ENCODE measurements at regions not wholly inside any gene's neighbourhood (a gene's known extent, or its start where the extent isn't known, plus 50 kb on each side); places are given as distances from the start of the nearest gene placed in this dataset.

DNA sequence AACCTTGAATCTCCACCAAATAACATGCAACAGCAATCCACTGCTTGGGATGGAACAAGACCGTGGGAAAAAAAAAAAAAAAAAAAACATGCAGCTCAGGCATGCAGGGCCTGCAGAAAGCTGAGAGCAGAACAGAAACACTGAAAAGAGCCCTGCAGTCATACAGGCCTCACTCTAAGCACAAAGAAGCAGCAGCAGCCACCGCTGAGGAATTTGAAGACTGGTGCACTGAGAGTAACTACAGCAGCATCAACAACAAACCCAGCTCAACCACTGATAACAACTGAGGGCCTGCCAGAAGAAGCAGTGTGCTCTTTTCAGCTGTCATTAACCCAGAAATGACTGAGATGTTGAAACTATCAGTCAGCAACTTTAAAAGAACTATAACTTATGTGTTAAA, 354.7 kb upstream of the TMTC1 start:
- no peaks in the 10 kb centered on the region for H3K79me2 ChIP-seq (ENCODE audit: control insufficient read depth, insufficient read depth, low read length)
- H3K9ac ChIP-seq (ENCODE audit: control insufficient read depth, extremely low read depth, insufficient read depth, low read length) = no peak overlapping the region
- H2AFZ ChIP-seq (ENCODE audit: control insufficient read depth, low read length) = no peak overlapping the region
- no peak overlapping the region for H3K4me2 ChIP-seq (ENCODE audit: control insufficient read depth, extremely low read depth, insufficient read depth, low read depth, low read length)
- TF ChIP-seq EZH2 (IDR thresholded peaks at IDR 0.05; ENCODE audit: low read length) = no peak
- TF ChIP-seq, protein P1, sequence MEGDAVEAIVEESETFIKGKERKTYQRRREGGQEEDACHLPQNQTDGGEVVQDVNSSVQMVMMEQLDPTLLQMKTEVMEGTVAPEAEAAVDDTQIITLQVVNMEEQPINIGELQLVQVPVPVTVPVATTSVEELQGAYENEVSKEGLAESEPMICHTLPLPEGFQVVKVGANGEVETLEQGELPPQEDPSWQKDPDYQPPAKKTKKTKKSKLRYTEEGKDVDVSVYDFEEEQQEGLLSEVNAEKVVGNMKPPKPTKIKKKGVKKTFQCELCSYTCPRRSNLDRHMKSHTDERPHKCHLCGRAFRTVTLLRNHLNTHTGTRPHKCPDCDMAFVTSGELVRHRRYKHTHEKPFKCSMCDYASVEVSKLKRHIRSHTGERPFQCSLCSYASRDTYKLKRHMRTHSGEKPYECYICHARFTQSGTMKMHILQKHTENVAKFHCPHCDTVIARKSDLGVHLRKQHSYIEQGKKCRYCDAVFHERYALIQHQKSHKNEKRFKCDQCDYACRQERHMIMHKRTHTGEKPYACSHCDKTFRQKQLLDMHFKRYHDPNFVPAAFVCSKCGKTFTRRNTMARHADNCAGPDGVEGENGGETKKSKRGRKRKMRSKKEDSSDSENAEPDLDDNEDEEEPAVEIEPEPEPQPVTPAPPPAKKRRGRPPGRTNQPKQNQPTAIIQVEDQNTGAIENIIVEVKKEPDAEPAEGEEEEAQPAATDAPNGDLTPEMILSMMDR (optimal IDR thresholded peaks at IDR 0.05 in 1 of 3, IDR thresholded peaks at IDR 0.05 in 1 of 3, conservative IDR thresholded peaks at IDR 0.05 in 1 of 3; ENCODE audit: extremely low read depth in 1 of 3, insufficient read depth in 2 of 3, low read length in 3 of 3) = no peak
- H3K9me3 ChIP-seq (ENCODE audit: control insufficient read depth, low read depth, low read length) = no peaks in the 10 kb centered on the region
- no peaks in the 10 kb centered on the region for H4K20me1 ChIP-seq (ENCODE audit: control insufficient read depth, extremely low read depth, insufficient read depth, low read length)
- DNase-seq (ENCODE audit: low read depth, low spot score) = no peak
- FAIRE-seq = no peak
- H3K4me1 ChIP-seq (ENCODE audit: control insufficient read depth, extremely low read depth, insufficient read depth, low read length) = no peaks in the 10 kb centered on the region
- dilution Hi-C loops (cut with MboI; ENCODE audit: extremely low pct_ligation_motif_present, low sequenced_read_pairs) = no loop called here
- no peaks in the 10 kb centered on the region for H3K27me3 ChIP-seq (ENCODE audit: control insufficient read depth, extremely low read depth, insufficient read depth, low read length)
- no peak overlapping the region for H3K4me3 ChIP-seq (ENCODE audit: control insufficient read depth in 2 of 3, extremely low read depth in 1 of 3, insufficient read depth in 2 of 3, low read depth in 1 of 3, low read length in 3 of 3)
- H3K27ac ChIP-seq (ENCODE audit: control insufficient read depth, insufficient read depth, low read length) = no peak overlapping the region
- H3K9me1 ChIP-seq (ENCODE audit: control insufficient read depth, extremely low read depth, insufficient read depth, low read length) = no peaks in the 10 kb centered on the region
- H3K36me3 ChIP-seq (ENCODE audit: control insufficient read depth in 2 of 2, extremely low read depth in 1 of 2, insufficient read depth in 2 of 2, low read length in 2 of 2) = no peaks in the 10 kb centered on the region

- TF ChIP-seq, protein P1 (optimal IDR thresholded peaks at IDR 0.05 in 1 of 3, IDR thresholded peaks at IDR 0.05 in 1 of 3, conservative IDR thresholded peaks at IDR 0.05 in 1 of 3; ENCODE audit: extremely low read depth in 1 of 3, insufficient read depth in 2 of 3, low read length in 3 of 3) = no peak
- no peak for TF ChIP-seq EZH2 (IDR thresholded peaks at IDR 0.05; ENCODE audit: low read length)
- H3K4me1 ChIP-seq (ENCODE audit: control insufficient read depth, extremely low read depth, insufficient read depth, low read length) = no peaks in the 10 kb centered on the region
- H3K9ac ChIP-seq (ENCODE audit: control insufficient read depth, extremely low read depth, insufficient read depth, low read length) = no peak overlapping the region
- dilution Hi-C loops (cut with MboI; ENCODE audit: extremely low pct_ligation_motif_present, low sequenced_read_pairs) = no loop called here
- no peak for DNase-seq (ENCODE audit: low read depth, low spot score)
- H3K27ac ChIP-seq (ENCODE audit: control insufficient read depth, insufficient read depth, low read length) = no peak overlapping the region
- H3K79me2 ChIP-seq (ENCODE audit: control insufficient read depth, insufficient read depth, low read length) = no peaks in the 10 kb centered on the region
- H3K9me1 ChIP-seq (ENCODE audit: control insufficient read depth, extremely low read depth, insufficient read depth, low read length) = no peaks in the 10 kb centered on the region
- FAIRE-seq = no peak
- H3K36me3 ChIP-seq (ENCODE audit: control insufficient read depth in 2 of 2, extremely low read depth in 1 of 2, insufficient read depth in 2 of 2, low read length in 2 of 2) = no peaks in the 10 kb centered on the region
- H4K20me1 ChIP-seq (ENCODE audit: control insufficient read depth, extremely low read depth, insufficient read depth, low read length) = no peaks in the 10 kb centered on the region
- H3K27me3 ChIP-seq (ENCODE audit: control insufficient read depth, extremely low read depth, insufficient read depth, low read length) = no peaks in the 10 kb centered on the region
- H2AFZ ChIP-seq (ENCODE audit: control insufficient read depth, low read length) = no peak overlapping the region
- no peak overlapping the region for H3K4me3 ChIP-seq (ENCODE audit: control insufficient read depth in 2 of 3, extremely low read depth in 1 of 3, insufficient read depth in 2 of 3, low read depth in 1 of 3, low read length in 3 of 3)
- H3K4me2 ChIP-seq (ENCODE audit: control insufficient read depth, extremely low read depth, insufficient read depth, low read depth, low read length) = no peak overlapping the region
- no peaks in the 10 kb centered on the region for H3K9me3 ChIP-seq (ENCODE audit: control insufficient read depth, low read depth, low read length)
Measured at GRCh38 chr12:30136696-30137095, 353.0 kb upstream of the TMTC1 start.

Data from keratinocyte (primary cell).